Colonic mucosa (tissue), 4 donors: ENCODE measurements at regions not wholly inside any gene's neighbourhood (a gene's known extent, or its start where the extent isn't known, plus 50 kb on each side); places are given as distances from the start of the nearest gene placed in this dataset.

Experiments used
- DNase-seq: peaks from one replicate; pipeline ENCODE4 v3.0.0-alpha.2; 2020
- H3K27ac ChIP-seq: fragments of 200-600 bp; one replicate; pipeline ENCODE4 v1.8.0; 2021
- H3K27me3 ChIP-seq: fragments of 200-600 bp; one replicate; pipeline ENCODE4 v1.8.0; 2021
- H3K36me3 ChIP-seq: fragments of 200-600 bp; one replicate; pipeline ENCODE4 v1.8.0; 2021
- H3K4me1 ChIP-seq: fragments of 200-600 bp; one replicate; pipeline ENCODE4 v1.8.0; 2021; ENCODE audit warnings: mild to moderate bottlenecking
- H3K4me3 ChIP-seq: fragments of 200-600 bp; one replicate; pipeline ENCODE4 v1.8.0; 2021
- H3K9ac ChIP-seq, 2 donors: one replicate each; pipeline ENCODE4 v1.7.0; 2013; ENCODE audit warnings: control low read depth in 2 of 2, low read depth in 2 of 2, low read length in 2 of 2
- H3K9me3 ChIP-seq: fragments of 200-600 bp; one replicate; pipeline ENCODE4 v1.8.0; 2021
- intact Hi-C: fragments of 100-400 bp; cut with DNase I; formaldehyde crosslinking; loops from one replicate; pipeline ENCODE4 v1.14.1; 2022
- TF ChIP-seq, protein P1 (sequence below): fragments of 200-600 bp; IDR thresholded peaks from one replicate; pipeline ENCODE4 v1.8.0; 2022; ENCODE audit warnings: antibody characterized with exemption, mild to moderate bottlenecking
- donor health status: healthy.
- donor health status: DM: no; HTN: no; CAD: no.
- donor health status: DM: no; HTN: no; CAD: no.

DNA sequence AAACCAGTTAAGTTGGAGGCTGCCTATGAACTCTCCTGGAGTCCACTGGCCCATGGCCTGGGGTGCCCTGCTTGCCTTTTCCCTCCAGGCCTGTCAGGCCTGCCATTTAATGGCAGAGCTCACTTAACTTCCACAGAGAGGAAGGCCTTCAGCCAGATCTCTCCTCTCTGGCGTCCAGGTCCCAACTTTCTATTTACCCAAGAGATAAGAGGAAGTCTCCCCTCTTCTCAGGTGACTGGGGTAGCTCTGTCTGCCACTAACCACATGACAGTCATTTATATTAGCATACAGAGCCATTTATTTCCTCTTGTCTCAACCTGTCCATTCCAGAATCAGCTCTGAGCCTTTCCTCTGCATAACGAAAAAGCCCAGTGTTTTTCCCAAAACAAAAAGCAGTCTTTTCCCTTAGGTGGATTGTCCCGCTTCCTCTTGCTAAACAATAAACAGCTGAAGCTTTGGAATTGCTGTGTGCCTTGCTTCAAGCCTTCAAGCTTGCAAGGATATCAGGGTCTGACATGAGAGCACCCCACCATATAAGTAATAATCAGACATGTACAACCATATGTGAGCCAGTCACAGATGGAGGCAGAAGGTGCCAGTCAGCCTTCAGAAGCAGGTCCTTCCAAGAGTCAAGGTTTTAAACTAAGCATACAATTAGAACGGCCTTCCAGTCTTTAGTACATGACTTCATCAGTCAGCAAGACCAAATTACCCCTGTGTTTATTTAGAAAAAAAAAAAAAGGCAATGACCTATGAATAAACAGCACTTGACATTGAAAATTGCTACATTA lies 50.0 kb upstream of the CALM2 start:
- Histone ChIP-seq H3K4me3 (no peak overlapping the region), H3K27me3 (no peaks in the 10 kb centered on the region), H3K9me3 (no peaks in the 10 kb centered on the region), H3K27ac (no peak overlapping the region), H3K36me3 (no peaks in the 10 kb centered on the region), H3K4me1 (peaks cover 17% of the 10 kb centered on the region), H3K9ac (peak overlapping the region in 1 of 2 donors; percentile 8)
- no peak for DNase-seq
- intact Hi-C loops, result no loop called here
- TF ChIP-seq, protein P1, sequence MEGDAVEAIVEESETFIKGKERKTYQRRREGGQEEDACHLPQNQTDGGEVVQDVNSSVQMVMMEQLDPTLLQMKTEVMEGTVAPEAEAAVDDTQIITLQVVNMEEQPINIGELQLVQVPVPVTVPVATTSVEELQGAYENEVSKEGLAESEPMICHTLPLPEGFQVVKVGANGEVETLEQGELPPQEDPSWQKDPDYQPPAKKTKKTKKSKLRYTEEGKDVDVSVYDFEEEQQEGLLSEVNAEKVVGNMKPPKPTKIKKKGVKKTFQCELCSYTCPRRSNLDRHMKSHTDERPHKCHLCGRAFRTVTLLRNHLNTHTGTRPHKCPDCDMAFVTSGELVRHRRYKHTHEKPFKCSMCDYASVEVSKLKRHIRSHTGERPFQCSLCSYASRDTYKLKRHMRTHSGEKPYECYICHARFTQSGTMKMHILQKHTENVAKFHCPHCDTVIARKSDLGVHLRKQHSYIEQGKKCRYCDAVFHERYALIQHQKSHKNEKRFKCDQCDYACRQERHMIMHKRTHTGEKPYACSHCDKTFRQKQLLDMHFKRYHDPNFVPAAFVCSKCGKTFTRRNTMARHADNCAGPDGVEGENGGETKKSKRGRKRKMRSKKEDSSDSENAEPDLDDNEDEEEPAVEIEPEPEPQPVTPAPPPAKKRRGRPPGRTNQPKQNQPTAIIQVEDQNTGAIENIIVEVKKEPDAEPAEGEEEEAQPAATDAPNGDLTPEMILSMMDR, result no peak
